ENCODE measurements at regions not wholly inside any gene's neighbourhood (a gene's known extent, or its start where the extent isn't known, plus 50 kb on each side); places are given as distances from the start of the nearest gene placed in this dataset.
"Not testable (repeated sequence)": the region's sequence is repeated elsewhere in the genome, so short reads cannot be mapped to it uniquely, and the experiment has no call there.

DNA sequence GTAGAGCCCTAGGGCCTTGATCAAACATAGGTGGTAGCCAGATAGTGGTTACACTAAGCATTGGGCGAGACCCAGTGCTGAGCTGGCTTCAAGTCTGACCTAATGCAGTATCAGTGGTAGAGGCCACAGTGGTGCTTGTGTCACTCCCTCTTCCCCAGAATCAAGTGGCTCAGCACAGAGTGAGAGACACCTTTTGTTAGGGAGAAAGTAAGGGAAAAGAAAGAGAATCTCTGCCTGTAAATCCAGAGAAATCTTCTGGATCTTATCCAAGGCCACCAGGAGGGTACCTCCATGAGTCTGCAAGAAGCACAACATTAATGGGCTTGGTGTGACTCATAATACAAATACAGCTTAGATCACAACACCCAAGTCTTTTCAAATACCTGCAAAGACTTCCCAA lies 117.7 kb upstream of the SLC6A14 start:
- ChIA-PET POLR2A (no interaction called here), CTCF (no interaction called here)
- ATAC-seq, result no peak
- in situ Hi-C loops (cut with HindIII; ENCODE audit: low pct_unique_long_range_greater_than_20kb, low sequenced_read_pairs), result no loop called here
- Histone ChIP-seq H3K27ac (ENCODE audit: low read length) (no peak overlapping the region), H3K9me3 (ENCODE audit: control insufficient read depth, insufficient read depth, low read depth, low read length) (no peaks in the 10 kb centered on the region), H3K36me3 (ENCODE audit: control insufficient read depth, insufficient read depth, low read length) (no peaks in the 10 kb centered on the region), H3K4me3 (ENCODE audit: low read depth in 2 of 2, low read length in 2 of 2) (no peak overlapping the region), H3K27me3 (ENCODE audit: control insufficient read depth, insufficient read depth, low read length) (no peaks in the 10 kb centered on the region), H3K4me1 (ENCODE audit: control insufficient read depth, insufficient read depth, low read length) (no peaks in the 10 kb centered on the region)
- BruUV-seq (replicated peaks), result no TSS peak
- no peak for DNase-seq (ENCODE audit: low read depth, low spot score)
- intact Hi-C loops (cut with micrococcal nuclease; ENCODE audit: unreplicated experiment), result no loop called here
- TF ChIP-seq POLR2AphosphoS5 (IDR thresholded peaks at IDR 0.05; ENCODE audit: low read depth, low read length), result no peak
- TF ChIP-seq, protein P1, sequence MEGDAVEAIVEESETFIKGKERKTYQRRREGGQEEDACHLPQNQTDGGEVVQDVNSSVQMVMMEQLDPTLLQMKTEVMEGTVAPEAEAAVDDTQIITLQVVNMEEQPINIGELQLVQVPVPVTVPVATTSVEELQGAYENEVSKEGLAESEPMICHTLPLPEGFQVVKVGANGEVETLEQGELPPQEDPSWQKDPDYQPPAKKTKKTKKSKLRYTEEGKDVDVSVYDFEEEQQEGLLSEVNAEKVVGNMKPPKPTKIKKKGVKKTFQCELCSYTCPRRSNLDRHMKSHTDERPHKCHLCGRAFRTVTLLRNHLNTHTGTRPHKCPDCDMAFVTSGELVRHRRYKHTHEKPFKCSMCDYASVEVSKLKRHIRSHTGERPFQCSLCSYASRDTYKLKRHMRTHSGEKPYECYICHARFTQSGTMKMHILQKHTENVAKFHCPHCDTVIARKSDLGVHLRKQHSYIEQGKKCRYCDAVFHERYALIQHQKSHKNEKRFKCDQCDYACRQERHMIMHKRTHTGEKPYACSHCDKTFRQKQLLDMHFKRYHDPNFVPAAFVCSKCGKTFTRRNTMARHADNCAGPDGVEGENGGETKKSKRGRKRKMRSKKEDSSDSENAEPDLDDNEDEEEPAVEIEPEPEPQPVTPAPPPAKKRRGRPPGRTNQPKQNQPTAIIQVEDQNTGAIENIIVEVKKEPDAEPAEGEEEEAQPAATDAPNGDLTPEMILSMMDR (IDR thresholded peaks at IDR 0.05), result no peak
- no peak for TF ChIP-seq TCF7L2 (IDR thresholded peaks at IDR 0.05; ENCODE audit: low read depth, low read length)
- TF ChIP-seq, protein P2, sequence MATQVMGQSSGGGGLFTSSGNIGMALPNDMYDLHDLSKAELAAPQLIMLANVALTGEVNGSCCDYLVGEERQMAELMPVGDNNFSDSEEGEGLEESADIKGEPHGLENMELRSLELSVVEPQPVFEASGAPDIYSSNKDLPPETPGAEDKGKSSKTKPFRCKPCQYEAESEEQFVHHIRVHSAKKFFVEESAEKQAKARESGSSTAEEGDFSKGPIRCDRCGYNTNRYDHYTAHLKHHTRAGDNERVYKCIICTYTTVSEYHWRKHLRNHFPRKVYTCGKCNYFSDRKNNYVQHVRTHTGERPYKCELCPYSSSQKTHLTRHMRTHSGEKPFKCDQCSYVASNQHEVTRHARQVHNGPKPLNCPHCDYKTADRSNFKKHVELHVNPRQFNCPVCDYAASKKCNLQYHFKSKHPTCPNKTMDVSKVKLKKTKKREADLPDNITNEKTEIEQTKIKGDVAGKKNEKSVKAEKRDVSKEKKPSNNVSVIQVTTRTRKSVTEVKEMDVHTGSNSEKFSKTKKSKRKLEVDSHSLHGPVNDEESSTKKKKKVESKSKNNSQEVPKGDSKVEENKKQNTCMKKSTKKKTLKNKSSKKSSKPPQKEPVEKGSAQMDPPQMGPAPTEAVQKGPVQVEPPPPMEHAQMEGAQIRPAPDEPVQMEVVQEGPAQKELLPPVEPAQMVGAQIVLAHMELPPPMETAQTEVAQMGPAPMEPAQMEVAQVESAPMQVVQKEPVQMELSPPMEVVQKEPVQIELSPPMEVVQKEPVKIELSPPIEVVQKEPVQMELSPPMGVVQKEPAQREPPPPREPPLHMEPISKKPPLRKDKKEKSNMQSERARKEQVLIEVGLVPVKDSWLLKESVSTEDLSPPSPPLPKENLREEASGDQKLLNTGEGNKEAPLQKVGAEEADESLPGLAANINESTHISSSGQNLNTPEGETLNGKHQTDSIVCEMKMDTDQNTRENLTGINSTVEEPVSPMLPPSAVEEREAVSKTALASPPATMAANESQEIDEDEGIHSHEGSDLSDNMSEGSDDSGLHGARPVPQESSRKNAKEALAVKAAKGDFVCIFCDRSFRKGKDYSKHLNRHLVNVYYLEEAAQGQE (IDR thresholded peaks at IDR 0.05; ENCODE audit: insufficient read depth in 1 of 2, low read depth in 2 of 2, low read length in 1 of 2), result no peak
- no peak for TF ChIP-seq SIN3A (IDR thresholded peaks at IDR 0.05; ENCODE audit: borderline replicate concordance, insufficient read depth, low read depth, low read length)

DNA sequence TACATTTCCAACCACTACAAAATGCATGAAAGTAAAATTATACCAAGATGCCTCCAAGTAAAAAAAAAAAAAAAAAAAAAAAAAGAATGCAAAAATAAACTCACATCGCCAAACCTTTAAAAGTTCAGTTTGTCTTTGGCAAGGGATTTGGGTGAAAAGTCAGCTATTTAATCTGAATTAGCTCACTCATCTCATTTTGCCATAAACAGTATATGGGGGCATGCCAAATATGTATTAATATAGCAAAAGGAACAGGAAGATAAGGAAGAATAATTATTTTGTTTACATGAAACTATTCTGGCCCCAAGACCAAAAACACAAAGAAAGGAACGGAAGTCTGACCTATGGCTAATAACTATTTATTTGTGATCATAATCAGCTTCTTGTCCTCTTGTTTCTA lies 114.7 kb upstream of the SLC6A14 start:
- ChIA-PET POLR2A (no interaction called here), CTCF (interaction anchor here (0.6 kb wide), 1 partner anchor 1885 kb away, joined by 3 read pairs; no protein-coding TSS in a partner anchor)
- TF ChIP-seq SIN3A (IDR thresholded peaks at IDR 0.05; ENCODE audit: borderline replicate concordance, insufficient read depth, low read depth, low read length) (no peak), POLR2AphosphoS5 (IDR thresholded peaks at IDR 0.05; ENCODE audit: low read depth, low read length) (no peak), TCF7L2 (IDR thresholded peaks at IDR 0.05; ENCODE audit: low read depth, low read length) (no peak)
- TF ChIP-seq, protein P1 (IDR thresholded peaks at IDR 0.05), result no peak
- TF ChIP-seq, protein P2 (IDR thresholded peaks at IDR 0.05; ENCODE audit: insufficient read depth in 1 of 2, low read depth in 2 of 2, low read length in 1 of 2), result no peak
- Histone ChIP-seq H3K27me3 (ENCODE audit: control insufficient read depth, insufficient read depth, low read length) (no peaks in the 10 kb centered on the region), H3K4me3 (ENCODE audit: low read depth in 2 of 2, low read length in 2 of 2) (no peak overlapping the region), H3K36me3 (ENCODE audit: control insufficient read depth, insufficient read depth, low read length) (no peaks in the 10 kb centered on the region), H3K9me3 (ENCODE audit: control insufficient read depth, insufficient read depth, low read depth, low read length) (no peaks in the 10 kb centered on the region), H3K4me1 (ENCODE audit: control insufficient read depth, insufficient read depth, low read length) (no peaks in the 10 kb centered on the region), H3K27ac (ENCODE audit: low read length) (no peak overlapping the region)
- DNase-seq (ENCODE audit: low read depth, low spot score), result no peak
- intact Hi-C loops (cut with micrococcal nuclease; ENCODE audit: unreplicated experiment), result no loop called here
- ATAC-seq, result no peak
- BruUV-seq (replicated peaks), result no TSS peak
- in situ Hi-C loops (cut with HindIII; ENCODE audit: low pct_unique_long_range_greater_than_20kb, low sequenced_read_pairs), result no loop called here

DNA sequence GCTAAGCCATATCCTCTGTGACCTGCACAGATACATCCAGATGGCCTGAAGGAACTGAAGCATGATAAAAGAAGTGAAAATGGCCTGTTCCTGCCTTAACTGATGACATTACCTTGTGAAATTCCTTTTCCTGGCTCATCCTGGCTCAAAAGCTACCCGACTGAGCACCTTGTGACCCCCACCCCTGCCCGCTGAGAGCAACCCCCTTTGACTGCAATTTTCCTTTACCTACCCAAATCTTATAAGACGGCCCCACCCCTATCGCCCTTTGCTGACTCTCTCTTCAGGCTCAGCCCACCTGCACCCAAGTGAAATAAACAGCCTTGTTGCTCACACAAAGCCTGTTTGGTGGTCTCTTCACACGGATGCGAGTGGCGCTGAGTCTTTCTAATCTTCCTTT lies 104.4 kb upstream of the SLC6A14 start:
- H3K27ac ChIP-seq (ENCODE audit: low read length); H3K9me3 ChIP-seq (ENCODE audit: control insufficient read depth, insufficient read depth, low read depth, low read length); H3K36me3 ChIP-seq (ENCODE audit: control insufficient read depth, insufficient read depth, low read length); BruUV-seq (replicated peaks); CTCF ChIA-PET; H3K27me3 ChIP-seq (ENCODE audit: control insufficient read depth, insufficient read depth, low read length); DNase-seq (ENCODE audit: low read depth, low spot score); in situ Hi-C loops (cut with HindIII; ENCODE audit: low pct_unique_long_range_greater_than_20kb, low sequenced_read_pairs); H3K4me3 ChIP-seq (ENCODE audit: low read depth in 2 of 2, low read length in 2 of 2); H3K4me1 ChIP-seq (ENCODE audit: control insufficient read depth, insufficient read depth, low read length); POLR2A ChIA-PET; ATAC-seq; intact Hi-C loops (cut with micrococcal nuclease; ENCODE audit: unreplicated experiment): not testable (repeated sequence)

DNA sequence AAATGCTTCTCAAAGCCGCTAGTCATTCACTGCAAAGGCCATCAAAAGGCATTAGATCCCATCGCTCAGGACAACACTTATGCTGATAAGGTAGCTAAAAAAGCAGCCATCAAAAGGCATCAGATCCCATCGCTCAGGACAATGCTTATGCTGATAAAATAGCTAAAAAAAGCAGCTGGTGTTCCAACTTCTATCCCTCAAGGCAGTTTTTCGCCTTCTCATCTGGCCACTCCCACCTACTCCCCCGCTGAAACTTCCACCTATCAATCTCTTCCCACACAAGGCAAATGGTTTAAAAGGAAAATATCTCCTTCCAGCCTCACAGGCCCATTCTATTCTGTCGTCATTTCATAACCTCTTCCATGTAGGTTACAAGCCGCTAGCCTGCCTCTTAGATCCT lies 101.6 kb upstream of the SLC6A14 start:
- H3K36me3 ChIP-seq (ENCODE audit: control insufficient read depth, insufficient read depth, low read length); H3K9me3 ChIP-seq (ENCODE audit: control insufficient read depth, insufficient read depth, low read depth, low read length); POLR2A ChIA-PET; H3K4me1 ChIP-seq (ENCODE audit: control insufficient read depth, insufficient read depth, low read length); DNase-seq (ENCODE audit: low read depth, low spot score); H3K27ac ChIP-seq (ENCODE audit: low read length); intact Hi-C loops (cut with micrococcal nuclease; ENCODE audit: unreplicated experiment); in situ Hi-C loops (cut with HindIII; ENCODE audit: low pct_unique_long_range_greater_than_20kb, low sequenced_read_pairs); H3K4me3 ChIP-seq (ENCODE audit: low read depth in 2 of 2, low read length in 2 of 2); CTCF ChIA-PET; H3K27me3 ChIP-seq (ENCODE audit: control insufficient read depth, insufficient read depth, low read length); ATAC-seq; BruUV-seq (replicated peaks): not testable (repeated sequence)
